GM12878 (cell line): ENCODE measurements at regions not wholly inside any gene's neighbourhood (a gene's known extent, or its start where the extent isn't known, plus 50 kb on each side); places are given as distances from the start of the nearest gene placed in this dataset.

Source experiments
- ATAC-seq: fragments of 200-7000 bp; cut with Tn5 transposase; 3 replicates; pipeline ENCODE4 v1.9.1; 2020; ENCODE audit warnings: mild to moderate bottlenecking, moderate library complexity
- BruUV-seq: library from RNA; stranded (reverse); fragments of 400-500 nt; replicated peaks from 2 replicates; lab custom pipeline; 2021; lab: Mats Ljungman, UMichigan
- CTCF ChIA-PET: fragments of 300-600 bp; sonication (Branson Sonifier 250); formaldehyde crosslinking; extraction: SDS; loops from one replicate; lab custom pipeline; 2021; ENCODE audit warnings: inconsistent platforms; lab: Yijun Ruan, JAX
- POLR2A ChIA-PET: fragments of 350-600 bp; formaldehyde crosslinking; extraction: SDS; loops from one replicate; lab custom pipeline; 2021; ENCODE audit warnings: inconsistent platforms; lab: Charles Lee
- RAD21 ChIA-PET: fragments of 300-600 bp; sonication (Branson Sonifier 250); formaldehyde crosslinking; loops from one replicate; lab custom pipeline; 2023; ENCODE audit warnings: antibody characterized with exemption; ENCODE audit not compliant: unreplicated experiment; lab: Charles Lee
- SMC1A ChIA-PET: fragments of 300-600 bp; sonication (Branson Sonifier 250); formaldehyde crosslinking; loops from one replicate; lab custom pipeline; 2023; ENCODE audit not compliant: unreplicated experiment, uncharacterized antibody; lab: Charles Lee
- DNase-seq: peaks from one replicate; pipeline ENCODE4 v3.0.0-alpha.2; 2011; ENCODE audit warnings: low read depth, low spot score
- FAIRE-seq: peaks from 3 replicates; lab custom pipeline; 2011; peaks lifted over from hg19 to GRCh38; lab: Jason Lieb, UNC
- H2AFZ ChIP-seq: 2 replicates; pipeline ENCODE4 v1.6.0; 2011; ENCODE audit warnings: low read depth, low read length, control low read depth; ENCODE audit not compliant: control insufficient read depth
- H3K27ac ChIP-seq: 2 replicates; pipeline ENCODE4 v1.5.1; 2011; ENCODE audit warnings: control low read depth; ENCODE audit not compliant: control insufficient read depth, insufficient read depth
- H3K27me3 ChIP-seq, 2 experiments: replicated peaks in 1 of 2; 2 replicates each; pipeline versions ENCODE4 v1.6.0 to v1.6.1; 2011; ENCODE audit warnings: low read length in 1 of 2; ENCODE audit not compliant: control insufficient read depth in 2 of 2, insufficient read depth in 2 of 2
- H3K36me3 ChIP-seq, 2 experiments: 2 replicates each; pipeline ENCODE4 v1.5.1; 2011; ENCODE audit warnings: low read length in 1 of 2; ENCODE audit not compliant: control insufficient read depth in 2 of 2, insufficient read depth in 2 of 2
- H3K4me1 ChIP-seq: 2 replicates; pipeline ENCODE4 v1.6.1; 2011; ENCODE audit warnings: mild to moderate bottlenecking, low read length, moderate library complexity, mixed read lengths; ENCODE audit not compliant: control insufficient read depth, insufficient read depth
- H3K4me2 ChIP-seq: 2 replicates; pipeline ENCODE4 v1.6.0; 2011; ENCODE audit warnings: control low read depth; ENCODE audit not compliant: control insufficient read depth, insufficient read depth
- H3K4me3 ChIP-seq: fragments of 200-600 bp; sonication (generic); 2 replicates; pipeline ENCODE4 v1.5.1; 2016
- H3K79me2 ChIP-seq: 2 replicates; pipeline ENCODE4 v1.6.0; 2011; ENCODE audit warnings: low read length; ENCODE audit not compliant: control insufficient read depth, insufficient read depth
- H3K9ac ChIP-seq: 2 replicates; pipeline ENCODE4 v1.8.0; 2011; ENCODE audit warnings: low read length, control low read depth, mixed read lengths; ENCODE audit not compliant: control insufficient read depth, insufficient read depth
- H3K9me3 ChIP-seq: replicated peaks from 3 replicates; pipeline ENCODE4 v1.5.1; 2011; ENCODE audit warnings: mild to moderate bottlenecking, low read length; ENCODE audit not compliant: control insufficient read depth, insufficient read depth
- H4K20me1 ChIP-seq: 2 replicates; pipeline ENCODE4 v1.6.0; 2011; ENCODE audit not compliant: control insufficient read depth, insufficient read depth
- CHD1 ChIP-seq: IDR thresholded peaks from 2 replicates; pipeline ENCODE4 v1.6.1; 2012; ENCODE audit warnings: low read depth, low read length, improper control_type of control experiment
- IKZF2 ChIP-seq, 2 experiments: fragments of 450-650 bp; IDR thresholded peaks; 2 replicates each; pipeline ENCODE4 v1.6.1; 2017; ENCODE audit warnings: mild to moderate bottlenecking in 2 of 2, moderate library complexity in 2 of 2
- IRF3 ChIP-seq: fragments of 450-650 bp; IDR thresholded peaks from 2 replicates; pipeline ENCODE4 v1.6.1; 2014; ENCODE audit warnings: mild to moderate bottlenecking
- IRF5 ChIP-seq: fragments of 450-650 bp; IDR thresholded peaks from 2 replicates; pipeline ENCODE4 v1.6.1; 2017; ENCODE audit warnings: borderline replicate concordance
- MYC ChIP-seq: IDR thresholded peaks from 2 replicates; pipeline ENCODE4 v1.6.1; 2011; ENCODE audit warnings: mild to moderate bottlenecking, low read length, moderate library complexity, inconsistent platforms; ENCODE audit not compliant: insufficient read depth, insufficient replicate concordance, insufficient read length, severe bottlenecking
- PML ChIP-seq: IDR thresholded peaks from 2 replicates; pipeline ENCODE4 v1.6.1; 2012; ENCODE audit warnings: low read length, inconsistent platforms
- RAD51 ChIP-seq: fragments of 450-650 bp; IDR thresholded peaks from 2 replicates; pipeline ENCODE4 v1.6.1; 2016; ENCODE audit warnings: moderate library complexity, mild to moderate bottlenecking, inconsistent platforms
- SRF ChIP-seq, 2 experiments: IDR thresholded peaks; 2 replicates each; pipeline ENCODE4 v1.6.1; 2011; ENCODE audit warnings: low read depth in 2 of 2, low read length in 2 of 2, mild to moderate bottlenecking in 1 of 2, moderate library complexity in 1 of 2
- TCF3 ChIP-seq: IDR thresholded peaks from 2 replicates; pipeline ENCODE4 v1.6.1; 2012; ENCODE audit warnings: low read depth, mild to moderate bottlenecking, low read length, borderline replicate concordance; ENCODE audit not compliant: insufficient read depth
- USF2 ChIP-seq: IDR thresholded peaks from 2 replicates; pipeline ENCODE4 v1.6.1; 2011; ENCODE audit warnings: low read depth, low read length, improper control_type of control experiment, borderline replicate concordance
- ZNF384 ChIP-seq: IDR thresholded peaks from 2 replicates; pipeline ENCODE4 v1.6.1; 2012; ENCODE audit warnings: low read depth, mild to moderate bottlenecking, low read length, improper control_type of control experiment, borderline replicate concordance
- WGBS: methylation state at CpG from one replicate; pipeline ENCODE4 v1.1.6; 2016; ENCODE audit warnings: low lambda C conversion rate; ENCODE audit not compliant: insufficient replicate concordance, insufficient coverage; ENCODE audit errors: missing lambda C conversion rate; 5-methylcytosine and 5-hydroxymethylcytosine counted together
- in situ Hi-C: fragments of 300-500 bp; cut with MboI; formaldehyde crosslinking; loops from 9 replicates; pipeline ENCODE4 v1.14.3; 2018; ENCODE audit warnings: mixed read lengths
- intact Hi-C: fragments of 100-400 bp; cut with micrococcal nuclease; formaldehyde crosslinking; loops from one replicate; pipeline ENCODE4 v1.14.2; 2022; ENCODE audit not compliant: unreplicated experiment

- in situ Hi-C loops (no loop called here), intact Hi-C loops (no loop called here)
- H3K4me2 ChIP-seq: no peak overlapping the region
- FAIRE-seq (no peak), ATAC-seq (no peak), DNase-seq (no peak)
- H3K9me3 ChIP-seq: no peaks in the 10 kb centered on the region
- no peaks in the 10 kb centered on the region for H3K27me3 ChIP-seq
- H3K79me2 ChIP-seq: no peaks in the 10 kb centered on the region
- H3K27ac ChIP-seq: no peak overlapping the region
- ChIA-PET RAD21 (no interaction called here), CTCF (no interaction called here), SMC1A (no interaction called here), POLR2A (no interaction called here)
- H2AFZ ChIP-seq: no peak overlapping the region
- 0% methylated on average over 1 of the region's 1 CpG for WGBS
- H3K4me1 ChIP-seq: no peaks in the 10 kb centered on the region
- no peaks in the 10 kb centered on the region for H3K36me3 ChIP-seq
- no TSS peak for BruUV-seq
- no peak overlapping the region for H3K9ac ChIP-seq
- no peaks in the 10 kb centered on the region for H4K20me1 ChIP-seq
- no peak overlapping the region for H3K4me3 ChIP-seq
- no peak for TF ChIP-seq IKZF2 (IDR thresholded peaks at IDR 0.05)
Measured at GRCh38 chr15:37291920-37292319, 191.6 kb upstream of the MEIS2 start.

- intact Hi-C loops: no loop called here
- TF ChIP-seq IRF5: no peak
- TF ChIP-seq CHD1: no peak
- TF ChIP-seq USF2: no peak
- TF ChIP-seq ZNF384: no peak
- TF ChIP-seq TCF3: no peak
- no peak for TF ChIP-seq IRF3
- TF ChIP-seq PML: no peak
- TF ChIP-seq SRF (IDR thresholded peaks at IDR 0.05; ENCODE audit: low read depth in 2 of 2, low read length in 2 of 2): no peak
- TF ChIP-seq MYC: no peak
- TF ChIP-seq RAD51: no peak
Measured at GRCh38 chr15:37298271-37298670, 197.9 kb upstream of the MEIS2 start.

More at GRCh38 chr15:37298271-37298670, 197.9 kb upstream of the MEIS2 start:
- ChIA-PET RAD21 (no interaction called here), CTCF (no interaction called here), SMC1A (interaction anchor here (0.7 kb wide), 1 partner anchor 1923 kb away, joined by 3 read pairs; no protein-coding TSS in a partner anchor), POLR2A (no interaction called here)
- H3K27ac ChIP-seq: no peak overlapping the region
- H2AFZ ChIP-seq: no peak overlapping the region
- H3K9ac ChIP-seq: no peak overlapping the region
- no peaks in the 10 kb centered on the region for H3K27me3 ChIP-seq
- no peak for DNase-seq
- ATAC-seq: no peak
- H3K9me3 ChIP-seq: no peaks in the 10 kb centered on the region
- no peaks in the 10 kb centered on the region for H3K4me1 ChIP-seq
- no TSS peak for BruUV-seq
- H4K20me1 ChIP-seq: no peaks in the 10 kb centered on the region
- H3K4me3 ChIP-seq: no peak overlapping the region
- no peak for FAIRE-seq
- no peaks in the 10 kb centered on the region for H3K79me2 ChIP-seq
- in situ Hi-C loops: no loop called here
- H3K4me2 ChIP-seq: no peak overlapping the region
- WGBS: 0% methylated on average over 1 of the region's 1 CpG
- H3K36me3 ChIP-seq: no peaks in the 10 kb centered on the region
